Suprapubic skin (tissue), 4 donors: ENCODE measurements at regions not wholly inside any gene's neighbourhood (a gene's known extent, or its start where the extent isn't known, plus 50 kb on each side); places are given as distances from the start of the nearest gene placed in this dataset.

Source experiments
- EP300 ChIP-seq: sonication (generic); formaldehyde crosslinking; IDR thresholded peaks from one replicate; pipeline ENCODE4 v1.6.1; 2017; ENCODE audit warnings: antibody characterized with exemption
- POLR2A ChIP-seq, 2 donors: fragments of 450-650 bp; IDR thresholded peaks; one replicate each; pipeline ENCODE4 v1.6.1; 2017; ENCODE audit warnings: antibody characterized with exemption in 2 of 2, mild to moderate bottlenecking in 2 of 2, moderate library complexity in 2 of 2
- POLR2AphosphoS5 ChIP-seq, 3 donors: sonication (generic); formaldehyde crosslinking; IDR thresholded peaks; one replicate each; pipeline ENCODE4 v1.6.1; 2017; ENCODE audit warnings: antibody characterized with exemption in 3 of 3
- TF ChIP-seq, protein P1 (sequence below), 2 donors: fragments of 200-600 bp in 1 of 2; fragments of 450-650 bp in 1 of 2; sonication (generic) in 1 of 2; IDR thresholded peaks; one replicate each; pipeline ENCODE4 v1.5.1; 2016 to 2019; ENCODE audit warnings: antibody characterized with exemption in 2 of 2, mild to moderate bottlenecking in 1 of 2, moderate library complexity in 1 of 2

DNA sequence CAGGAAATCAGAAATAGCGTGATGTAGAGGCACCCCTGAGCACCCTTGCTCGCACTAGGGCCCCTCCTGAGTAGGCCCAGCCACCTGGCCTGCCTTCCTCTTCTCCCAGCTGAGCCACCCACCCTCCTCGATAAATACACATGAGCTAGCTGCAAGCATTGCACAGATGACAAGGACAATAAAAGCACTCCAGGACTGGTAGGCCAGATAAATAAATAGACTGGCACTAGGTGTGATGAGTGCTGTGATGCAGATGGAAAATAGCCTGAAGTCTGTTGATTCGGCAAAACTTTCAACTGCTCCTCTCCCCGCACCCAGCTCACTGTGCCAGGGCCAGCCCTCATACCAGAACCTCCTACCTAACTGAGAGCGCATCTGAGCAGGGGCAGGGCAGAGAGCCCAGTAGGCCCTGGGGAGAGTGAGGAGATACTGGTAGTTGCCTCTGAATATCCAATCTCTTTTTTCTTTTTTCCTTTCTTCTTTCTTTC is 54.5 kb upstream of the GPI start:
- TF ChIP-seq, protein P1, sequence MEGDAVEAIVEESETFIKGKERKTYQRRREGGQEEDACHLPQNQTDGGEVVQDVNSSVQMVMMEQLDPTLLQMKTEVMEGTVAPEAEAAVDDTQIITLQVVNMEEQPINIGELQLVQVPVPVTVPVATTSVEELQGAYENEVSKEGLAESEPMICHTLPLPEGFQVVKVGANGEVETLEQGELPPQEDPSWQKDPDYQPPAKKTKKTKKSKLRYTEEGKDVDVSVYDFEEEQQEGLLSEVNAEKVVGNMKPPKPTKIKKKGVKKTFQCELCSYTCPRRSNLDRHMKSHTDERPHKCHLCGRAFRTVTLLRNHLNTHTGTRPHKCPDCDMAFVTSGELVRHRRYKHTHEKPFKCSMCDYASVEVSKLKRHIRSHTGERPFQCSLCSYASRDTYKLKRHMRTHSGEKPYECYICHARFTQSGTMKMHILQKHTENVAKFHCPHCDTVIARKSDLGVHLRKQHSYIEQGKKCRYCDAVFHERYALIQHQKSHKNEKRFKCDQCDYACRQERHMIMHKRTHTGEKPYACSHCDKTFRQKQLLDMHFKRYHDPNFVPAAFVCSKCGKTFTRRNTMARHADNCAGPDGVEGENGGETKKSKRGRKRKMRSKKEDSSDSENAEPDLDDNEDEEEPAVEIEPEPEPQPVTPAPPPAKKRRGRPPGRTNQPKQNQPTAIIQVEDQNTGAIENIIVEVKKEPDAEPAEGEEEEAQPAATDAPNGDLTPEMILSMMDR (IDR thresholded peaks at IDR 0.05): no peak
- no peak for TF ChIP-seq EP300
- no peak for TF ChIP-seq POLR2AphosphoS5 (IDR thresholded peaks at IDR 0.05)
- no peak for TF ChIP-seq POLR2A (IDR thresholded peaks at IDR 0.05)
